ENCODE measurements at regions not wholly inside any gene's neighbourhood (a gene's known extent, or its start where the extent isn't known, plus 50 kb on each side); places are given as distances from the start of the nearest gene placed in this dataset.

- DNase-seq, result no peak
- 44 to 65% (median 62%) methylated on average over 2 of the region's 2 CpGs for WGBS, 4 donors
- Histone ChIP-seq H3K4me1 (replicated peaks in 1 of 2) (no peaks in the 10 kb centered on the region), H3K27ac (no peak overlapping the region), H3K4me3 (no peak overlapping the region), H3K27me3 (no peaks in the 10 kb centered on the region), H3K36me3 (replicated peaks in 1 of 2) (no peaks in the 10 kb centered on the region), H3K9me3 (replicated peaks in 1 of 3) (no peaks in the 10 kb centered on the region)
- no peak for TF ChIP-seq POLR2A (IDR thresholded peaks at IDR 0.05)
- no peak for TF ChIP-seq CTCF (IDR thresholded peaks at IDR 0.05)
- intact Hi-C loops (cut with DNase I), result no loop called here
Observed at GRCh38 chr9:103152473-103152872, 157.3 kb downstream of the CYLC2 start.

- 69 to 77% (median 73%) methylated on average over 4 of the region's 4 CpGs for WGBS, 4 donors
- no peak for TF ChIP-seq CTCF (IDR thresholded peaks at IDR 0.05)
- TF ChIP-seq POLR2A (IDR thresholded peaks at IDR 0.05), result no peak
- Histone ChIP-seq H3K27me3 (no peaks in the 10 kb centered on the region), H3K36me3 (replicated peaks in 1 of 2) (no peaks in the 10 kb centered on the region), H3K4me1 (replicated peaks in 1 of 2) (no peaks in the 10 kb centered on the region), H3K27ac (no peak overlapping the region), H3K9me3 (replicated peaks in 1 of 3) (no peaks in the 10 kb centered on the region), H3K4me3 (no peak overlapping the region)
- no peak for DNase-seq
- intact Hi-C loops (cut with DNase I), result no loop called here
Observed at GRCh38 chr9:103167530-103167929, 172.4 kb downstream of the CYLC2 start.

- no peaks in the 10 kb centered on the region for H3K4me1 ChIP-seq (replicated peaks in 1 of 2)
- TF ChIP-seq CTCF (IDR thresholded peaks at IDR 0.05), result no peak
- TF ChIP-seq POLR2A (IDR thresholded peaks at IDR 0.05), result no peak
- H3K4me3 ChIP-seq, result no peak overlapping the region
- no peaks in the 10 kb centered on the region for H3K36me3 ChIP-seq (replicated peaks in 1 of 2)
- H3K27ac ChIP-seq, result no peak overlapping the region
- no peak for DNase-seq
- intact Hi-C loops (cut with DNase I), result no loop called here
- peaks cover 0 to 4% (median 0%) of the 10 kb centered on the region in 3 donors for H3K9me3 ChIP-seq (replicated peaks in 1 of 3)
- H3K27me3 ChIP-seq, result no peaks in the 10 kb centered on the region
- WGBS, 4 donors, result 52 to 82% (median 67%) methylated on average over 1 of the region's 1 CpG
Observed at GRCh38 chr9:103168254-103168653, 173.1 kb downstream of the CYLC2 start.

GRCh38 chr9:103169798-103170197, 174.7 kb downstream of the CYLC2 start:
- WGBS, 4 donors, result 59 to 70% (median 64%) methylated on average over 1 of the region's 1 CpG
- no peaks in the 10 kb centered on the region for H3K27me3 ChIP-seq
- H3K36me3 ChIP-seq (replicated peaks in 1 of 2), result no peaks in the 10 kb centered on the region
- intact Hi-C loops (cut with DNase I), result no loop called here
- no peak overlapping the region for H3K27ac ChIP-seq
- peaks cover 0 to 6% (median 0%) of the 10 kb centered on the region in 3 donors for H3K9me3 ChIP-seq (replicated peaks in 1 of 3)
- TF ChIP-seq POLR2A (IDR thresholded peaks at IDR 0.05) (no peak), CTCF (IDR thresholded peaks at IDR 0.05) (no peak)
- H3K4me3 ChIP-seq, result no peak overlapping the region
- H3K4me1 ChIP-seq (replicated peaks in 1 of 2), result no peaks in the 10 kb centered on the region
- DNase-seq, result no peak

Data from adrenal gland (tissue), 9 donors.